Stimulated activated CD4-positive, alpha-beta T cell treated with anti-CD3 and anti-CD28 coated beads, TNF-alpha, amount 100 ng/mL, for 24 hours (primary cell): ENCODE measurements at regions not wholly inside any gene's neighbourhood (a gene's known extent, or its start where the extent isn't known, plus 50 kb on each side); places are given as distances from the start of the nearest gene placed in this dataset.
"Not testable (repeated sequence)": the region's sequence is repeated elsewhere in the genome, so short reads cannot be mapped to it uniquely, and the experiment has no call there.

Source experiments
- DNase-seq, 3 experiments: peaks; one replicate each; pipeline ENCODE4 v3.0.0-alpha.2; 2020; ENCODE audit warnings: low read depth in 3 of 3

- DNase-seq: no peak
These were observed 656.8 kb upstream of the NCAM2 start for GRCh38 chr21:20341431-20341830.

GRCh38 chr21:20343186-20343585 is 655.0 kb upstream of the NCAM2 start:
- DNase-seq: no peak

- no peak for DNase-seq
These were observed 647.1 kb upstream of the NCAM2 start for GRCh38 chr21:20351138-20351537.

- DNase-seq: no peak
These were observed 644.9 kb upstream of the NCAM2 start for GRCh38 chr21:20353351-20353750.

GRCh38 chr21:20373031-20373430 is 625.2 kb upstream of the NCAM2 start:
- DNase-seq: no peak

GRCh38 chr21:20377250-20377649 is 621.0 kb upstream of the NCAM2 start:
- no peak for DNase-seq

GRCh38 chr21:20388400-20388799 is 609.8 kb upstream of the NCAM2 start:
- DNase-seq: no peak

GRCh38 chr21:20396798-20397197 is 601.4 kb upstream of the NCAM2 start:
- DNase-seq: no peak

- DNase-seq: no peak
These were observed 593.3 kb upstream of the NCAM2 start for GRCh38 chr21:20404915-20405314.

GRCh38 chr21:20418353-20418752 is 579.9 kb upstream of the NCAM2 start:
- DNase-seq: no peak

GRCh38 chr21:20419772-20420171 is 578.4 kb upstream of the NCAM2 start:
- DNase-seq: no peak

GRCh38 chr21:20424943-20425342 is 573.3 kb upstream of the NCAM2 start:
- DNase-seq: no peak

GRCh38 chr21:20425856-20426255 is 572.4 kb upstream of the NCAM2 start:
- no peak for DNase-seq

- no peak for DNase-seq
These were observed 557.9 kb upstream of the NCAM2 start for GRCh38 chr21:20440338-20440737.

- no peak for DNase-seq
These were observed 554.6 kb upstream of the NCAM2 start for GRCh38 chr21:20443558-20444155.

- DNase-seq: no peak
These were observed 552.2 kb upstream of the NCAM2 start for GRCh38 chr21:20445971-20446370.

- DNase-seq: no peak
These were observed 547.2 kb upstream of the NCAM2 start for GRCh38 chr21:20451046-20451445.

- DNase-seq: no peak
These were observed 545.3 kb upstream of the NCAM2 start for GRCh38 chr21:20452935-20453334.

- no peak for DNase-seq
These were observed 538.4 kb upstream of the NCAM2 start for GRCh38 chr21:20459838-20460237.

GRCh38 chr21:20463362-20463761 is 534.8 kb upstream of the NCAM2 start:
- DNase-seq: no peak

- no peak for DNase-seq
These were observed 528.8 kb upstream of the NCAM2 start for GRCh38 chr21:20469361-20469760.

- DNase-seq: no peak
These were observed 511.9 kb upstream of the NCAM2 start for GRCh38 chr21:20486303-20486702.

GRCh38 chr21:20502915-20503314 is 495.3 kb upstream of the NCAM2 start:
- DNase-seq: not testable (repeated sequence)

GRCh38 chr21:20507783-20508182 is 490.4 kb upstream of the NCAM2 start:
- no peak for DNase-seq
